Caco-2 (cell line): ENCODE measurements at regions not wholly inside any gene's neighbourhood (a gene's known extent, or its start where the extent isn't known, plus 50 kb on each side); places are given as distances from the start of the nearest gene placed in this dataset.

Experiments
- BruUV-seq: library from RNA; stranded (reverse); fragments of 400-500 nt; replicated peaks from 2 replicates; lab custom pipeline; 2021; lab: Mats Ljungman, UMichigan
- CTCF ChIA-PET: fragments of 300-600 bp; sonication (Branson Sonifier 250); formaldehyde crosslinking; loops from one replicate; lab custom pipeline; 2022; ENCODE audit warnings: antibody characterized with exemption; lab: Charles Lee
- POLR2A ChIA-PET: fragments of 300-600 bp; sonication (Branson Sonifier 250); formaldehyde crosslinking; loops from one replicate; lab custom pipeline; 2022; ENCODE audit warnings: antibody characterized with exemption; lab: Charles Lee
- DNase-seq, 2 experiments: peaks; one replicate each; pipeline versions ENCODE4 v3.0.0 to v3.0.0-alpha.2; 2020 to 2022
- H3K27me3 ChIP-seq: replicated peaks from 2 replicates; pipeline ENCODE4 v1.6.0; 2011; ENCODE audit warnings: low read length; ENCODE audit not compliant: control insufficient read depth, insufficient read depth
- H3K36me3 ChIP-seq: 2 replicates; pipeline ENCODE4 v1.5.1; 2011; ENCODE audit warnings: low read length; ENCODE audit not compliant: control insufficient read depth, insufficient read depth
- H3K4me1 ChIP-seq: fragments of 250-450 bp; sonication (Bioruptor Pico); 2 replicates; pipeline ENCODE4 v1.5.1; 2020; ENCODE audit warnings: mild to moderate bottlenecking
- H3K4me3 ChIP-seq: 2 replicates; pipeline ENCODE4 v1.5.1; 2011; ENCODE audit warnings: low read depth, mild to moderate bottlenecking, control low read depth, low read length
- H3K9me3 ChIP-seq: fragments of 250-450 bp; sonication (Bioruptor Pico); 2 replicates; pipeline ENCODE4 v1.5.1; 2020; ENCODE audit warnings: mild to moderate bottlenecking, moderate library complexity
- H3K27ac Mint-ChIP-seq: one replicate; pipeline ENCODE4 v1.8.0; 2022; ENCODE audit warnings: mixed read lengths; ENCODE audit not compliant: unreplicated experiment
- H3K27me3 Mint-ChIP-seq: one replicate; pipeline ENCODE4 v1.8.0; 2022; ENCODE audit warnings: mixed read lengths; ENCODE audit not compliant: insufficient read depth, unreplicated experiment
- H3K36me3 Mint-ChIP-seq: one replicate; pipeline ENCODE4 v1.8.0; 2022; ENCODE audit warnings: mild to moderate bottlenecking, mixed read lengths; ENCODE audit not compliant: insufficient read depth, unreplicated experiment
- H3K4me1 Mint-ChIP-seq: one replicate; pipeline ENCODE4 v1.8.0; 2022; ENCODE audit warnings: low read depth, mixed read lengths; ENCODE audit not compliant: unreplicated experiment
- H3K4me3 Mint-ChIP-seq: one replicate; pipeline ENCODE4 v1.8.0; 2022; ENCODE audit warnings: mild to moderate bottlenecking, moderate library complexity, mixed read lengths; ENCODE audit not compliant: unreplicated experiment
- H3K9me3 Mint-ChIP-seq: one replicate; pipeline ENCODE4 v1.8.0; 2022; ENCODE audit warnings: mixed read lengths; ENCODE audit not compliant: unreplicated experiment
- CTCF ChIP-seq, 2 experiments: fragments of 200-600 bp in 1 of 2; IDR thresholded peaks; 1 replicate in 1 of 2; 2 replicates in 1 of 2; pipeline versions ENCODE4 v1.5.1 to v1.8.0; 2011 to 2022; ENCODE audit warnings: antibody characterized with exemption in 1 of 2, control low read depth in 1 of 2, inconsistent platforms in 1 of 2, low read depth in 1 of 2, low read length in 1 of 2, mild to moderate bottlenecking in 1 of 2, moderate library complexity in 1 of 2; ENCODE audit not compliant: insufficient read depth in 1 of 2, severe bottlenecking in 1 of 2, unreplicated experiment in 1 of 2
- intact Hi-C: fragments of 100-400 bp; cut with micrococcal nuclease; formaldehyde crosslinking; loops from one replicate; pipeline ENCODE4 v1.10.0; 2022; ENCODE audit not compliant: unreplicated experiment

- H3K27ac Mint-ChIP-seq = no peak overlapping the region
- no peak for DNase-seq
- no peaks in the 10 kb centered on the region for H3K27me3 ChIP-seq
- H3K4me3 ChIP-seq = no peak overlapping the region
- no peak overlapping the region for H3K4me3 Mint-ChIP-seq
- no peaks in the 10 kb centered on the region for H3K4me1 Mint-ChIP-seq
- H3K9me3 ChIP-seq = no peaks in the 10 kb centered on the region
- CTCF ChIA-PET = no interaction called here
- TF ChIP-seq CTCF (IDR thresholded peaks at IDR 0.05; ENCODE audit: insufficient read depth in 1 of 2, low read depth in 1 of 2, low read length in 1 of 2, severe bottlenecking in 1 of 2, unreplicated experiment in 1 of 2) = no peak
- H3K4me1 ChIP-seq = no peaks in the 10 kb centered on the region
- BruUV-seq = no TSS peak
- POLR2A ChIA-PET = no interaction called here
- H3K36me3 Mint-ChIP-seq = no peaks in the 10 kb centered on the region
- intact Hi-C loops = no loop called here
- no peaks in the 10 kb centered on the region for H3K36me3 ChIP-seq
- no peaks in the 10 kb centered on the region for H3K9me3 Mint-ChIP-seq
- H3K27me3 Mint-ChIP-seq = no peaks in the 10 kb centered on the region
Measured at GRCh38 chr2:146079216-146079615, 1559.3 kb upstream of the ZEB2 start.

- Mint-ChIP-seq H3K9me3 (no peaks in the 10 kb centered on the region), H3K4me3 (no peak overlapping the region), H3K27me3 (no peaks in the 10 kb centered on the region), H3K27ac (no peak overlapping the region), H3K4me1 (no peaks in the 10 kb centered on the region), H3K36me3 (no peaks in the 10 kb centered on the region)
- TF ChIP-seq CTCF (IDR thresholded peaks at IDR 0.05; ENCODE audit: insufficient read depth in 1 of 2, low read depth in 1 of 2, low read length in 1 of 2, severe bottlenecking in 1 of 2, unreplicated experiment in 1 of 2) = no peak
- DNase-seq = no peak
- POLR2A ChIA-PET = no interaction called here
- no peaks in the 10 kb centered on the region for H3K9me3 ChIP-seq
- H3K4me3 ChIP-seq = no peak overlapping the region
- CTCF ChIA-PET = no interaction called here
- no peaks in the 10 kb centered on the region for H3K27me3 ChIP-seq
- H3K4me1 ChIP-seq = no peaks in the 10 kb centered on the region
- no TSS peak for BruUV-seq
- H3K36me3 ChIP-seq = no peaks in the 10 kb centered on the region
- intact Hi-C loops = no loop called here
Measured at GRCh38 chr2:146077156-146077555, 1557.2 kb upstream of the ZEB2 start.

DNA sequence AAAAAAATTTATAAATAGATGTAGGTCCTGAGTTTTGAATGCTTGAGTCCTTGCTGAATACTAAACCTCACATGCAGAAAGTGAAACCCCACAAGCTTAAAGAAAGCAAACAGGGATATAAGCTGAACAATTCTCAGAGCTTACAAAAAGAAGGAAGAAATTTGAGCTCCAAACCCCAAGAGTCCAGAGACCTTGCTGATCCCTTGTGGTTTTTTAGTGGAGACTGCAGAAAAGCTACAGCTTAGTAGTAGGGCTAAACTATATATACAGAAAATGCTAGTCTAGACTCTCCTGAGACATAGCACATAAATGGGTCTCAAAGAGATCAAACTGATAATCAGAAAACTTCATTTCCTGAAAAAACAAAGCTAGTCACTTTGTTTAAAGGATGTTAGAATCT, 1548.1 kb upstream of the ZEB2 start:
- H3K27ac Mint-ChIP-seq = no peak overlapping the region
- H3K36me3 Mint-ChIP-seq = no peaks in the 10 kb centered on the region
- no peak overlapping the region for H3K4me3 Mint-ChIP-seq
- H3K27me3 Mint-ChIP-seq = no peaks in the 10 kb centered on the region
- CTCF ChIA-PET = no interaction called here
- no peaks in the 10 kb centered on the region for H3K4me1 Mint-ChIP-seq
- H3K4me3 ChIP-seq = no peak overlapping the region
- DNase-seq = no peak
- no peak for TF ChIP-seq CTCF (IDR thresholded peaks at IDR 0.05; ENCODE audit: insufficient read depth in 1 of 2, low read depth in 1 of 2, low read length in 1 of 2, severe bottlenecking in 1 of 2, unreplicated experiment in 1 of 2)
- intact Hi-C loops = no loop called here
- H3K36me3 ChIP-seq = no peaks in the 10 kb centered on the region
- no peaks in the 10 kb centered on the region for H3K4me1 ChIP-seq
- BruUV-seq = no TSS peak
- POLR2A ChIA-PET = no interaction called here
- no peaks in the 10 kb centered on the region for H3K9me3 ChIP-seq
- H3K27me3 ChIP-seq = no peaks in the 10 kb centered on the region
- H3K9me3 Mint-ChIP-seq = no peaks in the 10 kb centered on the region
